Thyroid gland (tissue), 4 donors: ENCODE measurements at regions not wholly inside any gene's neighbourhood (a gene's known extent, or its start where the extent isn't known, plus 50 kb on each side); places are given as distances from the start of the nearest gene placed in this dataset.

Experiments used
- POLR2A ChIP-seq, 2 donors: fragments of 450-650 bp; IDR thresholded peaks; one replicate each; pipeline ENCODE4 v1.6.1; 2017; ENCODE audit warnings: antibody characterized with exemption in 2 of 2, mild to moderate bottlenecking in 2 of 2, moderate library complexity in 1 of 2
- TF ChIP-seq, protein P1 (sequence below), 6 experiments: fragments of 200-600 bp in 3 of 6; fragments of 450-650 bp in 3 of 6; sonication (generic) in 3 of 6; IDR thresholded peaks; one replicate each; pipeline ENCODE4 v1.5.1; 2016 to 2019; ENCODE audit warnings: antibody characterized with exemption in 6 of 6, mild to moderate bottlenecking in 2 of 6, inconsistent platforms in 1 of 6, moderate library complexity in 1 of 6

DNA sequence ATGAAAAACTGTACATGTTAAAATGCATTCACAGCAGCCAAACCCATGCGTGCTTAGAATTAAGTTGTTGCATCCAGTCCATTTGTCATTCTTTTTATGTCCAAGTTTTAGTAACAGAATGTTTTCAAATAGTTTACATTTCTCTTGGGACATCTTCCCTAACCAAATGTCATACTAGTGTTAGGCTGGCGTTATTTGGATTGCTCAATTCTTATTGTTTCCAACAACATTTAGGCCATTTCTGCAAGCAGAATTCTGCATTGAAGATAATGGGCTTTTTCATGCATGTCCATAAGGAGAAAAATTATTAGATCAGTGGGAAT is 203.0 kb downstream of the HIBADH start:
- TF ChIP-seq, protein P1, sequence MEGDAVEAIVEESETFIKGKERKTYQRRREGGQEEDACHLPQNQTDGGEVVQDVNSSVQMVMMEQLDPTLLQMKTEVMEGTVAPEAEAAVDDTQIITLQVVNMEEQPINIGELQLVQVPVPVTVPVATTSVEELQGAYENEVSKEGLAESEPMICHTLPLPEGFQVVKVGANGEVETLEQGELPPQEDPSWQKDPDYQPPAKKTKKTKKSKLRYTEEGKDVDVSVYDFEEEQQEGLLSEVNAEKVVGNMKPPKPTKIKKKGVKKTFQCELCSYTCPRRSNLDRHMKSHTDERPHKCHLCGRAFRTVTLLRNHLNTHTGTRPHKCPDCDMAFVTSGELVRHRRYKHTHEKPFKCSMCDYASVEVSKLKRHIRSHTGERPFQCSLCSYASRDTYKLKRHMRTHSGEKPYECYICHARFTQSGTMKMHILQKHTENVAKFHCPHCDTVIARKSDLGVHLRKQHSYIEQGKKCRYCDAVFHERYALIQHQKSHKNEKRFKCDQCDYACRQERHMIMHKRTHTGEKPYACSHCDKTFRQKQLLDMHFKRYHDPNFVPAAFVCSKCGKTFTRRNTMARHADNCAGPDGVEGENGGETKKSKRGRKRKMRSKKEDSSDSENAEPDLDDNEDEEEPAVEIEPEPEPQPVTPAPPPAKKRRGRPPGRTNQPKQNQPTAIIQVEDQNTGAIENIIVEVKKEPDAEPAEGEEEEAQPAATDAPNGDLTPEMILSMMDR (IDR thresholded peaks at IDR 0.05): no peak
- no peak for TF ChIP-seq POLR2A (IDR thresholded peaks at IDR 0.05)
